K562 (cell line): ENCODE measurements at regions not wholly inside any gene's neighbourhood (a gene's known extent, or its start where the extent isn't known, plus 50 kb on each side); places are given as distances from the start of the nearest gene placed in this dataset.

Source experiments
- ATAC-seq: fragments of 200-7000 bp; cut with Tn5 transposase; 3 replicates; pipeline ENCODE4 v1.9.1; 2020; ENCODE audit warnings: moderate library complexity
- BruUV-seq: library from RNA; stranded (reverse); fragments of 400-500 nt; replicated peaks from 2 replicates; lab custom pipeline; 2021; lab: Mats Ljungman, UMichigan
- CTCF ChIA-PET: fragments of 300-600 bp; formaldehyde crosslinking; extraction: SDS; loops from one replicate; lab custom pipeline; 2021; ENCODE audit warnings: low intra/inter-chr PET ratio; lab: Yijun Ruan, JAX
- POLR2A ChIA-PET: fragments of 300-600, 350-650 bp; sonication (Branson Sonifier 250); formaldehyde crosslinking; extraction: SDS; loops from one replicate; lab custom pipeline; 2021; ENCODE audit warnings: antibody characterized with exemption, inconsistent platforms; lab: Yijun Ruan, JAX
- DNase-seq, 4 experiments: peaks; one replicate each; pipeline versions ENCODE4 v3.0.0 to v3.0.0-alpha.2; 2011 to 2018; ENCODE audit warnings: low spot score in 3 of 4, mixed read lengths in 3 of 4; ENCODE audit errors: extremely low read depth in 1 of 4
- FAIRE-seq: peaks from 2 replicates; lab custom pipeline; 2011; peaks lifted over from hg19 to GRCh38; lab: Jason Lieb, UNC
- H2AFZ ChIP-seq: 2 replicates; pipeline ENCODE4 v1.6.0; 2011; ENCODE audit warnings: low read depth, low read length, control low read depth, inconsistent platforms
- H3K27ac ChIP-seq: fragments of 200-600 bp; 3 replicates; pipeline ENCODE4 v1.8.0; 2011; ENCODE audit warnings: low read depth, mild to moderate bottlenecking, control low read depth, inconsistent platforms, low read length, moderate library complexity, mixed read lengths; ENCODE audit errors: extremely low read depth
- H3K27me3 ChIP-seq, 2 experiments: fragments of 300-600 bp in 1 of 2; 2 replicates in 1 of 2; 3 replicates in 1 of 2; pipeline versions ENCODE4 v1.6.0 to v1.8.0; 2011; ENCODE audit warnings: inconsistent platforms in 2 of 2, low read length in 2 of 2, mild to moderate bottlenecking in 1 of 2, mixed read lengths in 1 of 2, moderate library complexity in 1 of 2; ENCODE audit not compliant: control insufficient read depth in 2 of 2, insufficient read depth in 2 of 2
- H3K36me3 ChIP-seq: fragments of 300-600 bp; 3 replicates; pipeline ENCODE4 v1.8.0; 2011; ENCODE audit warnings: mild to moderate bottlenecking, low read length, inconsistent platforms; ENCODE audit not compliant: control insufficient read depth, insufficient read depth
- H3K4me1 ChIP-seq, 2 experiments: fragments of 200-600 bp in 1 of 2; replicated peaks in 1 of 2; 2 replicates in 1 of 2; 3 replicates in 1 of 2; pipeline versions ENCODE4 v1.5.1 to v1.8.0; 2011; ENCODE audit warnings: inconsistent platforms in 2 of 2, low read length in 2 of 2, mild to moderate bottlenecking in 1 of 2, mixed read lengths in 1 of 2, moderate library complexity in 1 of 2; ENCODE audit not compliant: control insufficient read depth in 2 of 2, insufficient read depth in 2 of 2
- H3K4me2 ChIP-seq: 2 replicates; pipeline ENCODE4 v1.6.1; 2011; ENCODE audit warnings: low read length, control low read depth, inconsistent platforms, mixed read lengths; ENCODE audit not compliant: insufficient read depth
- H3K4me3 ChIP-seq: fragments of 200-600 bp; sonication (generic), shearing (Covaris generic); 2 replicates; pipeline ENCODE4 v1.5.1; 2016; ENCODE audit warnings: control low read depth, inconsistent platforms
- H3K79me2 ChIP-seq: fragments of 200-600 bp; 3 replicates; pipeline ENCODE4 v1.8.0; 2011; ENCODE audit warnings: low read length, inconsistent platforms; ENCODE audit not compliant: control insufficient read depth, insufficient read depth
- H3K9ac ChIP-seq, 2 experiments: 2 replicates each; pipeline versions ENCODE4 v1.6.0 to v1.6.1; 2011; ENCODE audit warnings: low read depth in 2 of 2, low read length in 2 of 2, control low read depth in 1 of 2, inconsistent platforms in 1 of 2, mild to moderate bottlenecking in 1 of 2, mixed read lengths in 1 of 2; ENCODE audit not compliant: insufficient read depth in 1 of 2
- H3K9me1 ChIP-seq: one replicate; pipeline ENCODE4 v1.6.0; 2011; ENCODE audit warnings: inconsistent platforms, mild to moderate bottlenecking, low read length, moderate library complexity; ENCODE audit not compliant: control insufficient read depth, insufficient read depth
- H3K9me3 ChIP-seq: replicated peaks from 2 replicates; pipeline ENCODE4 v1.5.1; 2011; ENCODE audit warnings: low read depth, low read length, inconsistent platforms; ENCODE audit not compliant: control insufficient read depth, insufficient read depth
- H4K20me1 ChIP-seq: replicated peaks from 2 replicates; pipeline ENCODE4 v1.6.1; 2011; ENCODE audit warnings: low read length, inconsistent platforms, mixed read lengths; ENCODE audit not compliant: control insufficient read depth, insufficient read depth
- FOSL1 ChIP-seq: fragments of 200-800 bp; sonication (Bioruptor generic); conservative IDR thresholded peaks from 2 replicates; pipeline ENCODE4 v1.6.1; 2016; ENCODE audit warnings: missing genetic modification characterization, missing compliant biosample characterization
- JUND ChIP-seq, 2 experiments: IDR thresholded peaks; 2 replicates in 1 of 2; 3 replicates in 1 of 2; pipeline ENCODE4 v1.6.1; 2011; ENCODE audit warnings: borderline replicate concordance in 2 of 2, low read depth in 2 of 2, low read length in 2 of 2, improper control_type of control experiment in 1 of 2, missing biosample characterization in 1 of 2, missing genetic modification characterization in 1 of 2, missing genetic modification reagents in 1 of 2
- MAFG ChIP-seq: fragments of 450-650 bp; conservative IDR thresholded peaks from 2 replicates; pipeline ENCODE4 v1.6.1; 2016; ENCODE audit warnings: missing genetic modification characterization, missing compliant biosample characterization
- MEF2D ChIP-seq: conservative IDR thresholded peaks from 2 replicates; pipeline ENCODE4 v1.6.1; 2016; ENCODE audit warnings: low read depth, missing genetic modification characterization, missing compliant biosample characterization
- NFRKB ChIP-seq: fragments of 450-650 bp; IDR thresholded peaks from 2 replicates; pipeline ENCODE4 v1.6.1; 2016; ENCODE audit warnings: low read depth
- SREBF1 ChIP-seq: fragments of 150-350 bp; IDR thresholded peaks from 2 replicates; pipeline ENCODE4 v1.6.1; 2014; ENCODE audit warnings: antibody characterized with exemption, low read depth, low read length, borderline replicate concordance
- ZNF197 ChIP-seq: fragments of 200-800 bp; sonication (Bioruptor generic); IDR thresholded peaks from 2 replicates; pipeline ENCODE4 v1.6.1; 2016; ENCODE audit warnings: low read depth, missing genetic modification characterization, missing compliant biosample characterization
- ZNF239 ChIP-seq: fragments of 250-450 bp; sonication (Bioruptor Pico); IDR thresholded peaks from 2 replicates; pipeline ENCODE4 v1.4.0; 2020; ENCODE audit warnings: mild to moderate bottlenecking
- WGBS: fragments of 100-300 bp; shearing (Covaris generic); methylation state at CpG from one replicate; pipeline ENCODE4 v1.1.6; 2016; ENCODE audit warnings: low coverage, mixed read lengths; ENCODE audit not compliant: insufficient coverage; ENCODE audit errors: missing lambda C conversion rate; 5-methylcytosine and 5-hydroxymethylcytosine counted together
- in situ Hi-C: fragments of 300-500 bp; cut with MboI; formaldehyde crosslinking; loops from 4 replicates; pipeline ENCODE4 v1.15.0; 2018; ENCODE audit warnings: inconsistent platforms, mixed read lengths
- intact Hi-C: fragments of 100-400 bp; cut with micrococcal nuclease; formaldehyde crosslinking; loops from 2 replicates; pipeline ENCODE4 v1.14.2; 2022
- TF ChIP-seq, protein P1 (sequence below): sonication (generic); formaldehyde crosslinking; IDR thresholded peaks from 2 replicates; pipeline ENCODE4 v1.8.1; 2023; ENCODE audit warnings: mild to moderate bottlenecking, missing genetic modification reagents, moderate library complexity

DNA sequence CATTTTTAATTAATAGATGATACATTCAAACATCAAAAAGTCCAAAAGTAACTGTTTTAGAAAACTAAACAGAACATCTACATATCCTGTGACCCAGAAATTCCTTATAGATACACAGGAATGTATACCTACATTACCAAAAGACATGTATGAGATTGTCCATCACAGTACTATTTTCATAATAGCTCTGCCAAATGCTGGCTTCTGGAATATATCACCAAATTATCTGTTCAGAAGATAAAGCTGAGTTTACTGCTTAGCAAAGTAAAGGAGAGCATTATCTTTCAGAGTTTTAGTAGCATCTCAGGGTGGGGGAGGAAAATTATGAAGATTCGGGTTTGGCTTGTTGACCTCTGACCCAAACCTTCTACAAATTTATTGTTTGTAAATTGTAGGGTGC is 368.9 kb upstream of the SLC7A11 start:
- Histone ChIP-seq H4K20me1 (no peaks in the 10 kb centered on the region; the same call in 1 of the 2 replicates), H3K4me1 (no peaks in the 10 kb centered on the region), H3K4me3 (no peak overlapping the region), H3K9me1 (no peaks in the 10 kb centered on the region), H3K9ac (no peak overlapping the region), H3K4me2 (no peak overlapping the region), H3K9me3 (no peaks in the 10 kb centered on the region), H3K27me3 (peaks cover 0 to 2% of the 10 kb centered on the region in 2 experiments; a peak in 2 of 5 replicates), H3K79me2 (no peaks in the 10 kb centered on the region), H3K27ac (no peak overlapping the region), H2AFZ (no peak overlapping the region), H3K36me3 (no peaks in the 10 kb centered on the region)
- intact Hi-C loops, result no loop called here
- FAIRE-seq, result no peak
- ChIA-PET CTCF (interaction anchor here (0.7 kb wide), 1 partner anchor 266 kb away, joined by 3 read pairs; no protein-coding TSS in a partner anchor), POLR2A (no interaction called here)
- no TSS peak for BruUV-seq
- no peak for DNase-seq
- no peak for TF ChIP-seq ZNF197 (CRISPR knock-in tag)
- in situ Hi-C loops, result no loop called here
- WGBS, result 8% methylated on average over 1 of the region's 1 CpG
- ATAC-seq, result no peak

DNA sequence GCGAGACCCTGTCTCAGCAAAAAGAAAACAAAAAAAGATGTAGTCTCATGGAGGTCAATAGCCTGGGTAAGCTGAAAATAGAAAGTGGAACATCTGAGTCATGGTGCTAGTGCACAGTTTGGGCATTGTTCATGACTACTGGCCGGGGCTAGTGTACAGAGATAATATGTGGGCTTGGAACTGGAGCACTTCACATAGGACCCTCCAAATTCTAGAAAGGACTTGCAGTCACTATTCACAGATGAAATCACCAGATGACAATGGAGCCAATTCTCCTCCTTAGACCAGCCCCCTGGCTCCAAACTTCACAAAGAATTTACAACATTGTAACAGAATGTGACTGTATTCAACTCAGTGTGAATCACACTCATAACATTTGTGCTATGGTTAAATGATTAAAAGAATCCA is 367.8 kb upstream of the SLC7A11 start:
- ChIA-PET CTCF (no interaction called here), POLR2A (no interaction called here)
- DNase-seq (peak in 1 of 4 experiments; percentile 4), ATAC-seq (no peak; the same call in 1 of the 3 replicates), FAIRE-seq (no peak)
- TF ChIP-seq ZNF239 (CRISPR knock-in tag), result no peak
- peak; percentile 31; the same call in 1 of the 2 replicates for TF ChIP-seq MAFG (tag)
- peak; percentile 50; the same call in 1 of the 2 replicates for TF ChIP-seq MEF2D (tag)
- TF ChIP-seq SREBF1, result no peak
- no peak for TF ChIP-seq NFRKB
- TF ChIP-seq, protein P1, sequence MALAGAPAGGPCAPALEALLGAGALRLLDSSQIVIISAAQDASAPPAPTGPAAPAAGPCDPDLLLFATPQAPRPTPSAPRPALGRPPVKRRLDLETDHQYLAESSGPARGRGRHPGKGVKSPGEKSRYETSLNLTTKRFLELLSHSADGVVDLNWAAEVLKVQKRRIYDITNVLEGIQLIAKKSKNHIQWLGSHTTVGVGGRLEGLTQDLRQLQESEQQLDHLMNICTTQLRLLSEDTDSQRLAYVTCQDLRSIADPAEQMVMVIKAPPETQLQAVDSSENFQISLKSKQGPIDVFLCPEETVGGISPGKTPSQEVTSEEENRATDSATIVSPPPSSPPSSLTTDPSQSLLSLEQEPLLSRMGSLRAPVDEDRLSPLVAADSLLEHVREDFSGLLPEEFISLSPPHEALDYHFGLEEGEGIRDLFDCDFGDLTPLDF (CRISPR knock-in tag), result no peak
- TF ChIP-seq FOSL1, result peak; percentile 64
- TF ChIP-seq JUND (IDR thresholded peaks at IDR 0.05; ENCODE audit: borderline replicate concordance, low read depth, low read length), result no peak
- peak; percentile 65; the same call in 1 of the 3 replicates for TF ChIP-seq JUND (tag; IDR thresholded peaks at IDR 0.05; ENCODE audit: borderline replicate concordance, low read depth, low read length)
- WGBS, result 3% methylated on average over 2 of the region's 2 CpGs
- H3K9ac ChIP-seq, result no peak overlapping the region
- H3K4me3 ChIP-seq, result no peak overlapping the region
- peaks cover 0 to 2% of the 10 kb centered on the region in 2 experiments; a peak in 2 of 5 replicates for H3K27me3 ChIP-seq
- intact Hi-C loops, result no loop called here
- no peaks in the 10 kb centered on the region for H3K4me1 ChIP-seq
- H3K36me3 ChIP-seq, result no peaks in the 10 kb centered on the region
- H3K4me2 ChIP-seq, result no peak overlapping the region
- in situ Hi-C loops, result no loop called here
- H2AFZ ChIP-seq, result no peak overlapping the region
- H3K9me1 ChIP-seq, result no peaks in the 10 kb centered on the region
- H3K79me2 ChIP-seq, result no peaks in the 10 kb centered on the region
- H3K9me3 ChIP-seq, result no peaks in the 10 kb centered on the region
- H4K20me1 ChIP-seq, result no peaks in the 10 kb centered on the region; the same call in 1 of the 2 replicates
- no TSS peak for BruUV-seq
- no peak overlapping the region for H3K27ac ChIP-seq
